DND-41 (cell line): ENCODE measurements at regions not wholly inside any gene's neighbourhood (a gene's known extent, or its start where the extent isn't known, plus 50 kb on each side); places are given as distances from the start of the nearest gene placed in this dataset.

Experiments
- EZH2 ChIP-seq: IDR thresholded peaks from 3 replicates; pipeline ENCODE4 v1.6.1; 2012; ENCODE audit warnings: borderline replicate concordance, low read depth, mild to moderate bottlenecking, moderate library complexity, low read length, inconsistent platforms; ENCODE audit not compliant: severe bottlenecking
- TF ChIP-seq, protein P1 (sequence below): IDR thresholded peaks from 2 replicates; pipeline ENCODE4 v1.5.1; 2012; ENCODE audit warnings: borderline replicate concordance, low read length, moderate library complexity, mild to moderate bottlenecking; ENCODE audit not compliant: poor library complexity, severe bottlenecking; ENCODE audit errors: extremely low read depth

DNA sequence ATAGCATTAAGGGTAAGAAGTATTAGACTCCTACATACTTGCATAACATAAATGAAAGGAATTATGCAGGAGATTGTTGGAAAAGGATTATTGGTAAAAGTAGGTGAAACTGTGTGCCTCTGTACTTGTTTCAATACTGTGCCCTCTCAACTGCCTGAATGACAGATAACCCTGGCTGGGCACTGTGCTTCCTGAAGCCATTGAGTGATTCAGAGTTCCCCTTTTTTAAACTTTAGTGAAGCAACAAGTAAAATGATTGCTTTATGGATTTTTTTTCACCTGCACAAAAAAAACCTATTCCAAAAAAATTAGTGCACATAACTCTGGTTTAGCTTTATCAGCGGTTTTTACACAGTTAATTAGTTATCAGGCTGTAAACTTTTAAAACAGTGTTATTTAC lies 204.8 kb downstream of the TRAM1L1 start:
- TF ChIP-seq, protein P1, sequence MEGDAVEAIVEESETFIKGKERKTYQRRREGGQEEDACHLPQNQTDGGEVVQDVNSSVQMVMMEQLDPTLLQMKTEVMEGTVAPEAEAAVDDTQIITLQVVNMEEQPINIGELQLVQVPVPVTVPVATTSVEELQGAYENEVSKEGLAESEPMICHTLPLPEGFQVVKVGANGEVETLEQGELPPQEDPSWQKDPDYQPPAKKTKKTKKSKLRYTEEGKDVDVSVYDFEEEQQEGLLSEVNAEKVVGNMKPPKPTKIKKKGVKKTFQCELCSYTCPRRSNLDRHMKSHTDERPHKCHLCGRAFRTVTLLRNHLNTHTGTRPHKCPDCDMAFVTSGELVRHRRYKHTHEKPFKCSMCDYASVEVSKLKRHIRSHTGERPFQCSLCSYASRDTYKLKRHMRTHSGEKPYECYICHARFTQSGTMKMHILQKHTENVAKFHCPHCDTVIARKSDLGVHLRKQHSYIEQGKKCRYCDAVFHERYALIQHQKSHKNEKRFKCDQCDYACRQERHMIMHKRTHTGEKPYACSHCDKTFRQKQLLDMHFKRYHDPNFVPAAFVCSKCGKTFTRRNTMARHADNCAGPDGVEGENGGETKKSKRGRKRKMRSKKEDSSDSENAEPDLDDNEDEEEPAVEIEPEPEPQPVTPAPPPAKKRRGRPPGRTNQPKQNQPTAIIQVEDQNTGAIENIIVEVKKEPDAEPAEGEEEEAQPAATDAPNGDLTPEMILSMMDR, result no peak
- TF ChIP-seq EZH2, result no peak
